Loucy (cell line): ENCODE measurements at regions not wholly inside any gene's neighbourhood (a gene's known extent, or its start where the extent isn't known, plus 50 kb on each side); places are given as distances from the start of the nearest gene placed in this dataset.

ENCODE experiments used
- H2AFZ ChIP-seq: fragments of 200-600 bp; sonication (generic); 2 replicates; pipeline ENCODE4 v1.6.0; 2016; ENCODE audit warnings: antibody characterized with exemption, mild to moderate bottlenecking, low read length, moderate library complexity
- H3F3A ChIP-seq: fragments of 200-600 bp; 2 replicates; pipeline ENCODE4 v1.6.0; 2016; ENCODE audit warnings: antibody characterized with exemption, low read depth, mild to moderate bottlenecking
- H3K27me3 ChIP-seq: fragments of 200-600 bp; sonication (generic); 2 replicates; pipeline ENCODE4 v1.6.1; 2014; ENCODE audit warnings: low read length, mild to moderate bottlenecking; ENCODE audit not compliant: insufficient read depth, poor library complexity, severe bottlenecking
- H3K36me3 ChIP-seq: fragments of 200-600 bp; sonication (generic); 2 replicates; pipeline ENCODE4 v1.6.1; 2016; ENCODE audit warnings: low read length; ENCODE audit not compliant: insufficient read depth
- H3K4me1 ChIP-seq: fragments of 200-600 bp; sonication (generic); 2 replicates; pipeline ENCODE4 v1.5.1; 2014; ENCODE audit warnings: low read length, mild to moderate bottlenecking; ENCODE audit not compliant: insufficient read depth, poor library complexity, severe bottlenecking
- H3K4me2 ChIP-seq: fragments of 200-600 bp; sonication (generic); 2 replicates; pipeline ENCODE4 v1.6.0; 2014; ENCODE audit warnings: antibody characterized with exemption, low read length, low read depth, mild to moderate bottlenecking; ENCODE audit not compliant: poor library complexity, severe bottlenecking
- H3K4me3 ChIP-seq: fragments of 200-600 bp; sonication (generic); 2 replicates; pipeline ENCODE4 v1.5.1; 2014; ENCODE audit warnings: low read length, mild to moderate bottlenecking, mixed read lengths; ENCODE audit not compliant: poor library complexity, severe bottlenecking
- H3K79me2 ChIP-seq: fragments of 200-600 bp; sonication (generic); 2 replicates; pipeline ENCODE4 v1.6.1; 2014; ENCODE audit warnings: low read length; ENCODE audit not compliant: insufficient read depth
- H3K9ac ChIP-seq: fragments of 200-600 bp; sonication (generic); 2 replicates; pipeline ENCODE4 v1.6.0; 2014; ENCODE audit warnings: mild to moderate bottlenecking, low read depth, low read length, moderate library complexity; ENCODE audit not compliant: poor library complexity, severe bottlenecking
- H3K9me2 ChIP-seq: fragments of 200-600 bp; sonication (generic); replicated peaks from 2 replicates; pipeline ENCODE4 v1.6.1; 2016; ENCODE audit warnings: low read depth, low read length, mixed read lengths
- H3K9me3 ChIP-seq: fragments of 200-600 bp; sonication (generic); 2 replicates; pipeline ENCODE4 v1.6.1; 2014; ENCODE audit warnings: mild to moderate bottlenecking, antibody characterized with exemption, low read length, low read depth; ENCODE audit not compliant: insufficient read depth
- H4K20me1 ChIP-seq: fragments of 200-600 bp; sonication (generic); 2 replicates; pipeline ENCODE4 v1.6.0; 2014; ENCODE audit warnings: antibody characterized with exemption, low read length, mild to moderate bottlenecking; ENCODE audit not compliant: insufficient read depth, poor library complexity, severe bottlenecking
- CTCF ChIP-seq: fragments of 200-600 bp; sonication (generic); conservative IDR thresholded peaks from 2 replicates; pipeline ENCODE4 v1.5.1; 2014; ENCODE audit warnings: mild to moderate bottlenecking, antibody characterized with exemption, low read length
- EZH2phosphoT487 ChIP-seq: fragments of 200-600 bp; IDR thresholded peaks from 2 replicates; pipeline ENCODE4 v1.6.1; 2018; ENCODE audit warnings: antibody characterized with exemption, mild to moderate bottlenecking, moderate library complexity, borderline replicate concordance

- Histone ChIP-seq H3K4me1 (peaks cover under 1% of the 10 kb centered on the region), H3K4me3 (no peak overlapping the region), H3K9me3 (no peaks in the 10 kb centered on the region), H3K27me3 (no peaks in the 10 kb centered on the region), H3F3A (no peaks in the 10 kb centered on the region), H3K4me2 (no peak overlapping the region), H3K36me3 (no peaks in the 10 kb centered on the region), H3K9me2 (no peaks in the 10 kb centered on the region), H3K9ac (no peak overlapping the region), H4K20me1 (no peaks in the 10 kb centered on the region), H2AFZ (no peak overlapping the region), H3K79me2 (no peaks in the 10 kb centered on the region)
- no peak for TF ChIP-seq CTCF
- no peak for TF ChIP-seq EZH2phosphoT487
Observed at GRCh38 chr1:232307296-232308017, 322.5 kb downstream of the SIPA1L2 start.

- Histone ChIP-seq H3K9me2 (no peaks in the 10 kb centered on the region), H3K9me3 (no peaks in the 10 kb centered on the region), H3K36me3 (no peaks in the 10 kb centered on the region), H3K4me3 (no peak overlapping the region), H3K4me1 (peaks cover 3% of the 10 kb centered on the region), H3K79me2 (no peaks in the 10 kb centered on the region), H3K4me2 (no peak overlapping the region), H3K27me3 (no peaks in the 10 kb centered on the region), H2AFZ (no peak overlapping the region), H3F3A (no peaks in the 10 kb centered on the region), H3K9ac (no peak overlapping the region), H4K20me1 (no peaks in the 10 kb centered on the region)
- TF ChIP-seq EZH2phosphoT487 (no peak), CTCF (peak; percentile 42)
Observed at GRCh38 chr1:232306269-232306961, 323.5 kb downstream of the SIPA1L2 start.

GRCh38 chr1:232305050-232305449, 324.9 kb downstream of the SIPA1L2 start:
- H3K4me2 ChIP-seq, result no peak overlapping the region

More at GRCh38 chr1:232305050-232305449, 324.9 kb downstream of the SIPA1L2 start:
- Histone ChIP-seq H3K27me3 (no peaks in the 10 kb centered on the region), H2AFZ (no peak overlapping the region), H3K36me3 (no peaks in the 10 kb centered on the region), H3K4me1 (peaks cover 3% of the 10 kb centered on the region), H3K9me3 (no peaks in the 10 kb centered on the region), H3F3A (no peaks in the 10 kb centered on the region), H3K9ac (no peak overlapping the region), H4K20me1 (no peaks in the 10 kb centered on the region), H3K9me2 (no peaks in the 10 kb centered on the region), H3K4me3 (no peak overlapping the region), H3K79me2 (no peaks in the 10 kb centered on the region)
- TF ChIP-seq CTCF, result no peak
